GM10248 (cell line): ENCODE measurements at regions not wholly inside any gene's neighbourhood (a gene's known extent, or its start where the extent isn't known, plus 50 kb on each side); places are given as distances from the start of the nearest gene placed in this dataset.

Experiments
- CTCF ChIA-PET: fragments of 300-600 bp; sonication (Branson Sonifier 250); formaldehyde crosslinking; extraction: SDS; loops from one replicate; lab custom pipeline; 2021; ENCODE audit warnings: antibody characterized with exemption; lab: Yijun Ruan, JAX
- POLR2A ChIA-PET: fragments of 350-650 bp; sonication (Branson Sonifier 250); formaldehyde crosslinking; extraction: SDS; loops from one replicate; lab custom pipeline; 2020; ENCODE audit warnings: antibody characterized with exemption; lab: Yijun Ruan, JAX
- DNase-seq: peaks from one replicate; pipeline ENCODE4 v3.0.0; 2012; ENCODE audit errors: extremely low spot score
- TF ChIP-seq, protein P1 (sequence below): IDR thresholded peaks from 2 replicates; pipeline ENCODE4 v1.5.1; 2012; ENCODE audit warnings: mild to moderate bottlenecking, low read depth; ENCODE audit errors: extremely low read depth, missing control alignments, control extremely low read depth

DNA sequence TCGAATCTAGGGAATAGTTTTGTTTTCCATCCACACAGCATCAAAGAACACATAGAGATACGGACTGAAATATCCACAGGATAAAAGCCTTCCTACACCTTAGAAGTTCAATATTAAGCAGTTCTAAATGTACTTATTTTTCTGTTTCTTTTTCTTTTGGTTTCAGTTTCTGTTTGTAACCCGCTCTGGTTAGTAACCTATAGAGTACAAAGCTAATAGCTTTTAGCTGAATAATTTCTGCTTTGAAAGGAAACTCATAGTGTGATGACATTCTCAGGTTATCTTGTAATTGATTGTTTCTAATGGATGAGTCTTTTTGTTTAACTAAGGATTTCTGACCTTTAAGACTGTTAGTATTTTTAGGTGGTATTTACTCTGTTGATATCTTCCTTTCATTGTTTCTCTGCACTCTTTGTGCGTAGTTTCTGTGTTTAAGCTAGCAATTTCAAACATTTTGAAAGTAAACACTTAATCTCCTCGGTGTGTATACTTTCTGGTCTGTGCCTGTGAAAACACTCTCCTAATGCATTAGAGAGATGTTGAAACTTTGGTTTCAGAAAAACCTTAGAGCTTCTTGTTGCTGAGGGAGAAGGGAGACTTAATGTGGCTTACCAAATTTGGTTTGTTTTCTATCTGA lies 385.5 kb downstream of the HDGFL1 start:
- CTCF ChIA-PET = interaction anchor here (1.5 kb wide), 1 partner anchor 9 kb away, joined by 4 read pairs; no protein-coding TSS in a partner anchor

DNA sequence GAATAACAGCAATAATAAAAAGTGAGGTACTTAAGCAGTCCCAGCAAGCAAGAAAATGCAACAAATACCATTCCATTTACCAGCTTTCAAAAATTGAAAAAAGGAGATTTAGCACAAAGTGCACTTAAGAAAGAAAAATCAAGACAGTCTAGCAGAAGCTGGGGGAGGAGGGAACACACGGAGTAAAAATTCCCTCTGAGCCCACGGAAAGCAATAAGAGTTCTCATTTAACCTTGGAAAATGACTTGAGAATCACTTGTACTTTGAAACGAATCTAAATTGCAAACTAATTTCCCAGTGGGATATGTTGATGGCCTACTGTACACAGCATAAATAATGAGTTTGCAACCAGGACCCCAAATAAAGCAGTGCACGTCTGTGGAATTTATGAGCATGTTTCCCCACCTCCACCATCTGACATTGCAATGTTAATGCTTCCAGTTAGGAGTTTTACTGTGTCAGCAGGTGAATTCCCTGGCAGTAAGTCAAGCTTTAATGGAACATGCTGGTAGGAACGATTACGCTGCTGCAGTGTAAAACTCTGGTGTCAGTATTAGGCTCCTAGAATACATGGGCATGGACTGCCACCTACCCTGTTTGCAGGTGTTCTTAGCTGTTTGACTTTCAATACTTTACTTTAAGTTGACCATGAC lies 386.8 kb downstream of the HDGFL1 start:
- TF ChIP-seq, protein P1, sequence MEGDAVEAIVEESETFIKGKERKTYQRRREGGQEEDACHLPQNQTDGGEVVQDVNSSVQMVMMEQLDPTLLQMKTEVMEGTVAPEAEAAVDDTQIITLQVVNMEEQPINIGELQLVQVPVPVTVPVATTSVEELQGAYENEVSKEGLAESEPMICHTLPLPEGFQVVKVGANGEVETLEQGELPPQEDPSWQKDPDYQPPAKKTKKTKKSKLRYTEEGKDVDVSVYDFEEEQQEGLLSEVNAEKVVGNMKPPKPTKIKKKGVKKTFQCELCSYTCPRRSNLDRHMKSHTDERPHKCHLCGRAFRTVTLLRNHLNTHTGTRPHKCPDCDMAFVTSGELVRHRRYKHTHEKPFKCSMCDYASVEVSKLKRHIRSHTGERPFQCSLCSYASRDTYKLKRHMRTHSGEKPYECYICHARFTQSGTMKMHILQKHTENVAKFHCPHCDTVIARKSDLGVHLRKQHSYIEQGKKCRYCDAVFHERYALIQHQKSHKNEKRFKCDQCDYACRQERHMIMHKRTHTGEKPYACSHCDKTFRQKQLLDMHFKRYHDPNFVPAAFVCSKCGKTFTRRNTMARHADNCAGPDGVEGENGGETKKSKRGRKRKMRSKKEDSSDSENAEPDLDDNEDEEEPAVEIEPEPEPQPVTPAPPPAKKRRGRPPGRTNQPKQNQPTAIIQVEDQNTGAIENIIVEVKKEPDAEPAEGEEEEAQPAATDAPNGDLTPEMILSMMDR = no peak
- POLR2A ChIA-PET = no interaction called here
- DNase-seq = no peak
- CTCF ChIA-PET = interaction anchor here (1.4 to 1.7 kb wide), 3 partner anchors 8 to 11 kb away, joined by 4 to 5 read pairs (median 4); no protein-coding TSS in a partner anchor

More for the DNA sequence above, 385.5 kb downstream of the HDGFL1 start:
- TF ChIP-seq, protein P1 = no peak
- DNase-seq = no peak
- POLR2A ChIA-PET = no interaction called here

DNA sequence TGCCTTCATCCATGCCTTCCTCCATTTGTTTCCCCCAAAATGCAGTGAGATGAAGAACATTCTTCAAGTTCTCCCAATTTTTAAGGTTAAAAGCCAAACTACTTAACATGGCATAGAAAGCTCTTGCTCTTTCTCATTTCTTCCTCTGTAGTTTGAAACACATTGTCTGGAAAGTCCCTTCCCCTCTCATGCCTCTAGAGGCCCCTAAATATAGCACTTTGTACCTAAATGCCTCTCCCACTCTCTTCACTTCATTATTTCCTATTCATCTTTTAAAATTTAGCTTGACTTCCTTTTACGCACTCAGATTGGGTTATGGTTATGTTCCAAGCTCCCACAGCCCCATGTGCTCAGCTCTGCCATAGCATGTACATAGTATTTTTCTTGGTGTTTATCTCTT lies 389.3 kb downstream of the HDGFL1 start:
- ChIA-PET CTCF (interaction anchor here (1.3 kb wide), 3 partner anchors 8 to 32 kb away, joined by 3 read pairs; no protein-coding TSS in a partner anchor), POLR2A (no interaction called here)
- TF ChIP-seq, protein P1 = no peak
- DNase-seq = no peak

DNA sequence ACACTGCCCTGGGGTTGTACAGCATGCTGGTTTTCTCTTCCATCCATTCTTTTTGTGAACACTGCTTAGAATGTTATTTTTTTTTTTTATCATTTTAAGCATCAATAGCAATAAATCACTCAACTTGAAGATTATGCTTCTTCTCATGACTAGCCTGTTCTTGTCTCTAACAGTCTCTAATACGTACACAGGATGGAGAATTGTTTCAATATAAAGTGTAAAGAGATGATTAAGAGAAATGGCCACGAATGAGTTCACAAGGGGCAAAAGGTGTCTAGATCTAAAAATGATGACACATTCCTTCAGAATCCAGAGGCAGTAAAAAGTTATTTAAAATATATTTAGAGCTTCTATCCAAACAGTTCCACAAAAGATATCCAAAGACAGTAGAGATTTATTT lies 390.2 kb downstream of the HDGFL1 start:
- POLR2A ChIA-PET = no interaction called here
- TF ChIP-seq, protein P1 = no peak
- CTCF ChIA-PET = interaction anchor here (1.3 kb wide), 3 partner anchors 9 to 33 kb away, joined by 3 read pairs; no protein-coding TSS in a partner anchor
- DNase-seq = no peak

DNA sequence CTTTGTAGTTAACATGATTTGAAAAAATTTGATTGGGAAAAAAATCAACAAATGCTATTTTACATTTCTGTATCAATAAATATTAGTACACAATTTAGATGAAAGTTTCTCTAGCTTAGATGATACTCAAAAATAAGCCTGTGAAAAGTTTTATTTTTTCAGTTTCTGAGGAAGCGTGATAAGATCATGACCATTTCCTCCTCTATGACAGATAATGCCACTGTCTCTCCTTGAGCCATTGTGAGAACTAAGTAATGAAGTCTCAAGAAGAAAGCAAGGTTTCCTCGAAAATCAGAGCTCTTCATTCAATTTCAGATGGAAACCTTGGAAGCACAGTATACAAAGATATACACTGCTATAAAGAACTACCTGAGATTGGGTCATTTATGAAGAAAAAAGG lies 395.0 kb downstream of the HDGFL1 start:
- TF ChIP-seq, protein P1 = no peak
- CTCF ChIA-PET = interaction anchor here (0.6 kb wide), 1 partner anchor 9 kb away, joined by 4 read pairs; no protein-coding TSS in a partner anchor
- POLR2A ChIA-PET = no interaction called here
- no peak for DNase-seq

DNA sequence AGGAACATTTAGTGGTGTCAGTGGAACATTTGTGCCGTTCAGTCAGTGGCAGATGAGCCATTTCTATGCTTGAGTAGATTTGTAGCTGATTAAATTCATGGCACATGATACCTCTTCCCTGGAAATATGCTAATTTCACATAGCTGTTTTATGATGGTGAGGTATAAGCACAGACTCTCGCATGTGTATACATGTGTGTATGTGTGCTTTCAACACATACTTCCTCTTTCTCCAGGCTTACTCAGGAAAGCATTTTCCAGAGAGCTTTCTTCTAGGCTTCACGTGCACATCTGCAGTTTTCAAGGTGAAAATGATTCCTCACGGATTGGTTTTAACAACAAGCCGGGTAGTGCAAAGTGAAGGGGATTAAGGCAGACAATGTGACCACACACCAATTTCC lies 396.5 kb downstream of the HDGFL1 start:
- POLR2A ChIA-PET = no interaction called here
- no peak for DNase-seq
- TF ChIP-seq, protein P1 = no peak
- CTCF ChIA-PET = interaction anchor here (0.7 to 1.9 kb wide), 2 partner anchors 9 to 16 kb away, joined by 3 to 5 read pairs; no protein-coding TSS in a partner anchor
